Lung (tissue), 11 donors: ENCODE measurements at regions not wholly inside any gene's neighbourhood (a gene's known extent, or its start where the extent isn't known, plus 50 kb on each side); places are given as distances from the start of the nearest gene placed in this dataset.

Source experiments
- ATAC-seq: fragments of 200-7000 bp; cut with Tn5 transposase; one replicate; pipeline ENCODE4 v1.9.1; 2020; ENCODE audit warnings: moderate number of reproducible peaks; ENCODE audit not compliant: insufficient read depth, low FRiP score
- DNase-seq, 3 donors: peaks; one replicate each; pipeline ENCODE4 v3.0.0-alpha.2; 2013 to 2017
- H3K27ac ChIP-seq, 2 donors: one replicate each; pipeline ENCODE4 v1.5.1; 2013; ENCODE audit warnings: mild to moderate bottlenecking in 2 of 2, moderate library complexity in 2 of 2, control low read depth in 1 of 2, inconsistent platforms in 1 of 2, low read depth in 1 of 2, low read length in 1 of 2
- H3K27me3 ChIP-seq, 3 donors: one replicate each; pipeline ENCODE4 v1.5.1; 2013; ENCODE audit warnings: low read length in 2 of 3; ENCODE audit not compliant: control insufficient read depth in 3 of 3, insufficient read depth in 3 of 3
- H3K36me3 ChIP-seq, 4 donors: one replicate each; pipeline ENCODE4 v1.5.1; 2013; ENCODE audit warnings: low read length in 4 of 4, mild to moderate bottlenecking in 1 of 4, moderate library complexity in 1 of 4; ENCODE audit not compliant: control insufficient read depth in 4 of 4, insufficient read depth in 4 of 4
- H3K4me1 ChIP-seq, 5 donors: one replicate each; pipeline ENCODE4 v1.5.1; 2013; ENCODE audit warnings: low read length in 5 of 5, mild to moderate bottlenecking in 2 of 5, moderate library complexity in 1 of 5; ENCODE audit not compliant: control insufficient read depth in 5 of 5, insufficient read depth in 5 of 5
- H3K4me3 ChIP-seq: one replicate; pipeline ENCODE4 v1.5.1; 2013; ENCODE audit warnings: mild to moderate bottlenecking, control low read depth, moderate library complexity
- H3K9ac ChIP-seq, 2 donors: one replicate each; pipeline ENCODE4 v1.5.1; 2013; ENCODE audit warnings: low read length in 2 of 2, control low read depth in 1 of 2; ENCODE audit not compliant: insufficient read depth in 1 of 2
- H3K9me3 ChIP-seq, 4 donors: one replicate each; pipeline ENCODE4 v1.5.1; 2013; ENCODE audit warnings: low read length in 3 of 4, mild to moderate bottlenecking in 1 of 4, moderate library complexity in 1 of 4; ENCODE audit not compliant: control insufficient read depth in 4 of 4, insufficient read depth in 3 of 4
- CTCF ChIP-seq: IDR thresholded peaks from 2 replicates; pipeline ENCODE4 v1.5.1; 2012; ENCODE audit warnings: mild to moderate bottlenecking; ENCODE audit errors: control extremely low read depth, extremely low read depth
- WGBS, 2 donors: extraction: QIAGEN DNeasy Blood & Tissue Kit; methylation state at CpG; one replicate each; pipeline ENCODE4 v1.1.7; 2013; 5-methylcytosine and 5-hydroxymethylcytosine counted together
- donor health status: control.
- donor health status: control.
- donor health status: Bipolar disorder and iron deficiency.
- donor health status: healthy.
- donor health status: DM: yes; HTN: yes; CAD: no.

GRCh38 chr1:38138498-38139233 is 92.1 kb upstream of the POU3F1 start:
- DNase-seq, result peak; percentile 89 to 94 (median 91)
- H3K9ac ChIP-seq, result no peak overlapping the region
- peak; percentile 70 for ATAC-seq
- no peak overlapping the region for H3K4me3 ChIP-seq
- H3K36me3 ChIP-seq, result no peaks in the 10 kb centered on the region
- peaks cover 0 to 38% (median 31%) of the 10 kb centered on the region in 3 donors for H3K27me3 ChIP-seq
- no peaks in the 10 kb centered on the region for H3K9me3 ChIP-seq
- peak overlapping the region in 1 of 2 donors; percentile 21 for H3K27ac ChIP-seq
- WGBS, 2 donors, result 33 to 60% methylated on average over 6 of the region's 6 CpGs
- no peak for TF ChIP-seq CTCF
- peaks cover 0 to 48% (median 13%) of the 10 kb centered on the region in 5 donors for H3K4me1 ChIP-seq

- 94% methylated on average over 3 of the region's 3 CpGs for WGBS, 2 donors
- no peak overlapping the region for H3K27ac ChIP-seq
- H3K9ac ChIP-seq, result no peak overlapping the region
- no peaks in the 10 kb centered on the region for H3K9me3 ChIP-seq
- H3K4me3 ChIP-seq, result no peak overlapping the region
- H3K36me3 ChIP-seq, result no peaks in the 10 kb centered on the region
- DNase-seq (no peak), ATAC-seq (no peak)
- peaks cover 0 to 51% (median 13%) of the 10 kb centered on the region in 5 donors for H3K4me1 ChIP-seq
- peaks cover 0 to 36% (median 30%) of the 10 kb centered on the region in 3 donors for H3K27me3 ChIP-seq
- TF ChIP-seq CTCF, result no peak
Observed at GRCh38 chr1:38137164-38137563, 90.6 kb upstream of the POU3F1 start.

- WGBS, 2 donors, result 30 to 54% methylated on average over 24 of the region's 24 CpGs
- ATAC-seq, result no peak
- Histone ChIP-seq H3K27me3 (peaks cover 0 to 34% (median 26%) of the 10 kb centered on the region in 3 donors), H3K4me3 (no peak overlapping the region), H3K9ac (no peak overlapping the region), H3K9me3 (no peaks in the 10 kb centered on the region), H3K4me1 (peaks cover 0 to 46% (median 13%) of the 10 kb centered on the region in 5 donors), H3K36me3 (no peaks in the 10 kb centered on the region), H3K27ac (no peak overlapping the region)
- peak; percentile 57 to 68 (median 57) for DNase-seq
- TF ChIP-seq CTCF, result no peak
Observed at GRCh38 chr1:38135625-38136414, 89.2 kb upstream of the POU3F1 start.
